HCT116 (cell line): ENCODE measurements at regions not wholly inside any gene's neighbourhood (a gene's known extent, or its start where the extent isn't known, plus 50 kb on each side); places are given as distances from the start of the nearest gene placed in this dataset.

Source experiments
- CTCF ChIP-seq, 3 experiments: fragments of 200-600 bp in 1 of 3; sonication (generic) in 1 of 3; IDR thresholded peaks in 2 of 3; conservative IDR thresholded peaks in 1 of 3; 2 replicates each; pipeline ENCODE4 v1.5.1; 2012 to 2017; ENCODE audit warnings: low read depth in 2 of 3, low read length in 2 of 3, antibody characterized with exemption in 1 of 3, borderline replicate concordance in 1 of 3, control low read depth in 1 of 3, mild to moderate bottlenecking in 1 of 3, mixed read lengths in 1 of 3, mixed run types in 1 of 3, moderate library complexity in 1 of 3; ENCODE audit not compliant: insufficient read depth in 1 of 3
- EZH2 ChIP-seq: fragments of 200-600 bp; sonication (generic); IDR thresholded peaks from 2 replicates; pipeline ENCODE4 v1.6.1; 2017; ENCODE audit warnings: antibody characterized with exemption, mixed run types
- MAX ChIP-seq: IDR thresholded peaks from 2 replicates; pipeline ENCODE4 v1.6.1; 2012
- POLR2A ChIP-seq: IDR thresholded peaks from 2 replicates; pipeline ENCODE4 v1.7.0; 2011; ENCODE audit warnings: borderline replicate concordance; ENCODE audit not compliant: insufficient read depth, insufficient read length; ENCODE audit errors: extremely low read depth
- POLR2AphosphoS5 ChIP-seq: IDR thresholded peaks from 2 replicates; pipeline ENCODE4 v1.6.1; 2011; ENCODE audit warnings: mild to moderate bottlenecking, low read depth, low read length, moderate library complexity
- SRF ChIP-seq: IDR thresholded peaks from 2 replicates; pipeline ENCODE4 v1.6.1; 2012; ENCODE audit warnings: low read depth
- YY1 ChIP-seq: IDR thresholded peaks from 2 replicates; pipeline ENCODE4 v1.6.1; 2011; ENCODE audit warnings: low read length, low read depth, moderate library complexity, mild to moderate bottlenecking; ENCODE audit not compliant: insufficient replicate concordance; ENCODE audit errors: extremely low read depth
- ZFX ChIP-seq: fragments of 450-650 bp; IDR thresholded peaks from 2 replicates; pipeline ENCODE4 v1.6.1; 2017

- TF ChIP-seq CTCF (IDR thresholded peaks at IDR 0.05 in 2 of 3, conservative IDR thresholded peaks at IDR 0.05 in 1 of 3; ENCODE audit: borderline replicate concordance in 1 of 3, insufficient read depth in 1 of 3, low read depth in 2 of 3, low read length in 2 of 3) (no peak), EZH2 (no peak), MAX (no peak), POLR2A (no peak), YY1 (no peak), POLR2AphosphoS5 (no peak), ZFX (no peak), SRF (no peak)
Observed at GRCh38 chr4:112753333-112753732, 116.4 kb downstream of the LARP7 start.
